Cardiac septum (tissue), 1 donor: ENCODE measurements at regions not wholly inside any gene's neighbourhood (a gene's known extent, or its start where the extent isn't known, plus 50 kb on each side); places are given as distances from the start of the nearest gene placed in this dataset.
"Not testable (repeated sequence)": the region's sequence is repeated elsewhere in the genome, so short reads cannot be mapped to it uniquely, and the experiment has no call there.

Experiments
- DNase-seq: peaks from one replicate; pipeline ENCODE4 v3.0.0-alpha.2; 2020; ENCODE audit warnings: low spot score
- intact Hi-C: fragments of 100-400 bp; cut with DNase I; formaldehyde crosslinking; loops from one replicate; pipeline ENCODE4 v1.14.0; 2022
- donor health status: DM: no; HTN: no; CAD: no.

GRCh38 chr1:198809247-198809646 is 170.4 kb downstream of the PTPRC start:
- DNase-seq, result no peak
- intact Hi-C loops, result no loop called here

GRCh38 chr1:198811449-198811848 is 172.6 kb downstream of the PTPRC start:
- DNase-seq, result no peak
- intact Hi-C loops, result no loop called here

GRCh38 chr1:198823626-198824025 is 184.8 kb downstream of the PTPRC start:
- intact Hi-C loops, result no loop called here
- no peak for DNase-seq

- DNase-seq, result no peak
- intact Hi-C loops, result no loop called here
These were observed 186.4 kb downstream of the PTPRC start for GRCh38 chr1:198825254-198825653.

- no peak for DNase-seq
- intact Hi-C loops, result no loop called here
These were observed 190.5 kb downstream of the PTPRC start for GRCh38 chr1:198829356-198829755.

GRCh38 chr1:198829944-198830343 is 191.1 kb downstream of the PTPRC start:
- DNase-seq, result no peak
- intact Hi-C loops, result no loop called here

GRCh38 chr1:198830412-198830811 is 191.6 kb downstream of the PTPRC start:
- no peak for DNase-seq
- intact Hi-C loops, result no loop called here

GRCh38 chr1:198833706-198834503 is 195.1 kb downstream of the PTPRC start:
- intact Hi-C loops, result no loop called here
- DNase-seq, result no peak

- intact Hi-C loops, result no loop called here
- no peak for DNase-seq
These were observed 198.6 kb downstream of the PTPRC start for GRCh38 chr1:198837278-198838021.

- intact Hi-C loops, result no loop called here
- no peak for DNase-seq
These were observed 199.1 kb downstream of the PTPRC start for GRCh38 chr1:198838022-198838342.

GRCh38 chr1:198841477-198841876 is 202.6 kb downstream of the PTPRC start:
- intact Hi-C loops, result no loop called here
- DNase-seq, result no peak

GRCh38 chr1:198842686-198843085 is 203.8 kb downstream of the PTPRC start:
- intact Hi-C loops, result no loop called here
- no peak for DNase-seq

- intact Hi-C loops, result no loop called here
- no peak for DNase-seq
These were observed 206.4 kb downstream of the PTPRC start for GRCh38 chr1:198845271-198845670.

- intact Hi-C loops, result no loop called here
- no peak for DNase-seq
These were observed 207.0 kb downstream of the PTPRC start for GRCh38 chr1:198845851-198846250.

- DNase-seq, result no peak
- intact Hi-C loops, result no loop called here
These were observed 207.7 kb downstream of the PTPRC start for GRCh38 chr1:198846556-198846955.

GRCh38 chr1:198848206-198848605 is 209.4 kb downstream of the PTPRC start:
- intact Hi-C loops, result no loop called here

GRCh38 chr1:198848649-198849048 is 209.8 kb downstream of the PTPRC start:
- no peak for DNase-seq
- intact Hi-C loops, result no loop called here

More at GRCh38 chr1:198848206-198848605, 209.4 kb downstream of the PTPRC start:
- no peak for DNase-seq

GRCh38 chr1:198849093-198849492 is 210.3 kb downstream of the PTPRC start:
- DNase-seq, result no peak
- intact Hi-C loops, result no loop called here

- intact Hi-C loops, result no loop called here
These were observed 211.4 kb downstream of the PTPRC start for GRCh38 chr1:198850196-198850595.

GRCh38 chr1:198850966-198851365 is 212.1 kb downstream of the PTPRC start:
- not testable (repeated sequence) for DNase-seq

More at GRCh38 chr1:198850196-198850595, 211.4 kb downstream of the PTPRC start:
- no peak for DNase-seq

GRCh38 chr1:198856601-198857000 is 217.8 kb downstream of the PTPRC start:
- intact Hi-C loops, result no loop called here
- DNase-seq, result no peak

More at GRCh38 chr1:198850966-198851365, 212.1 kb downstream of the PTPRC start:
- intact Hi-C loops, result not testable (repeated sequence)
